ENCODE measurements at regions not wholly inside any gene's neighbourhood (a gene's known extent, or its start where the extent isn't known, plus 50 kb on each side); places are given as distances from the start of the nearest gene placed in this dataset.

DNA sequence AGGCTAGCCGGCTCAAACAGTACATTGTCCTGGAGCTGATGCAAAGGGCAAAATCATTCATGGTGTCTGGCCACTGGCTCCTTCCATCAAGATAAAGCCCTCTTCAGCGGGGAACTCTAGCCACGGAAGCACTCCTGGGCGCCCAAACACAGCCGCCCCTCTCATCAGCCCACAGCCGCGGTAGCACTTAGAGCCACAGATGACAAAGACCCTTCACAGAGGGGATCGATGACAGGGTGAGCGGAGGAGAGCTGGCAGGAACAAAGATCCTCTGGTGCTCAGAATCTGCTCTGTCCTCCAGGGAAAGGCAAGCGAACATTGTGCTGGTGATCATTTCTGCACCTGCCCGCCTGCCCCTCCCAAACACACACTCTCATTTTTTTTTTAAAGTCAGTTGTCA is 222.2 kb upstream of the NRP1 start:
- TF ChIP-seq, protein P1, sequence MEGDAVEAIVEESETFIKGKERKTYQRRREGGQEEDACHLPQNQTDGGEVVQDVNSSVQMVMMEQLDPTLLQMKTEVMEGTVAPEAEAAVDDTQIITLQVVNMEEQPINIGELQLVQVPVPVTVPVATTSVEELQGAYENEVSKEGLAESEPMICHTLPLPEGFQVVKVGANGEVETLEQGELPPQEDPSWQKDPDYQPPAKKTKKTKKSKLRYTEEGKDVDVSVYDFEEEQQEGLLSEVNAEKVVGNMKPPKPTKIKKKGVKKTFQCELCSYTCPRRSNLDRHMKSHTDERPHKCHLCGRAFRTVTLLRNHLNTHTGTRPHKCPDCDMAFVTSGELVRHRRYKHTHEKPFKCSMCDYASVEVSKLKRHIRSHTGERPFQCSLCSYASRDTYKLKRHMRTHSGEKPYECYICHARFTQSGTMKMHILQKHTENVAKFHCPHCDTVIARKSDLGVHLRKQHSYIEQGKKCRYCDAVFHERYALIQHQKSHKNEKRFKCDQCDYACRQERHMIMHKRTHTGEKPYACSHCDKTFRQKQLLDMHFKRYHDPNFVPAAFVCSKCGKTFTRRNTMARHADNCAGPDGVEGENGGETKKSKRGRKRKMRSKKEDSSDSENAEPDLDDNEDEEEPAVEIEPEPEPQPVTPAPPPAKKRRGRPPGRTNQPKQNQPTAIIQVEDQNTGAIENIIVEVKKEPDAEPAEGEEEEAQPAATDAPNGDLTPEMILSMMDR (conservative IDR thresholded peaks at IDR 0.05; ENCODE audit: low read depth, low read length) = no peak
- no peak for TF ChIP-seq EZH2 (IDR thresholded peaks at IDR 0.05; ENCODE audit: borderline replicate concordance, low read depth, low read length, poor library complexity, severe bottlenecking)
